ENCODE measurements at regions not wholly inside any gene's neighbourhood (a gene's known extent, or its start where the extent isn't known, plus 50 kb on each side); places are given as distances from the start of the nearest gene placed in this dataset.

GRCh38 chr20:22791877-22792525 is 207.6 kb upstream of the FOXA2 start:
- no peak for TF ChIP-seq SUZ12 (IDR thresholded peaks at IDR 0.05; ENCODE audit: extremely low read depth, insufficient read depth, insufficient read length)
- TF ChIP-seq ZNF274 (IDR thresholded peaks at IDR 0.05; ENCODE audit: low read depth, low read length), result no peak
- TF ChIP-seq YY1 (IDR thresholded peaks at IDR 0.05; ENCODE audit: insufficient read depth, insufficient read length), result no peak
- no peaks in the 10 kb centered on the region for H3K36me3 ChIP-seq (ENCODE audit: insufficient read depth, insufficient read length, low read length)

GRCh38 chr20:22794200-22794599 is 209.8 kb upstream of the FOXA2 start:
- Histone ChIP-seq H3K4me3 (ENCODE audit: insufficient read length, low read depth) (no peak overlapping the region), H3K9ac (ENCODE audit: insufficient read length, low read depth) (no peak overlapping the region), H3K36me3 (ENCODE audit: insufficient read depth, insufficient read length, low read length) (no peaks in the 10 kb centered on the region), H3K4me1 (ENCODE audit: insufficient read depth, insufficient read length) (no peaks in the 10 kb centered on the region), H3K27me3 (ENCODE audit: insufficient read depth, insufficient read length) (no peaks in the 10 kb centered on the region), H3K9me3 (ENCODE audit: insufficient read depth, low read length) (no peaks in the 10 kb centered on the region)
- DNase-seq (ENCODE audit: low read depth, low spot score), result no peak
- TF ChIP-seq ZNF274 (IDR thresholded peaks at IDR 0.05; ENCODE audit: low read depth, low read length) (no peak), SUZ12 (IDR thresholded peaks at IDR 0.05; ENCODE audit: extremely low read depth, insufficient read depth, insufficient read length) (no peak), YY1 (IDR thresholded peaks at IDR 0.05; ENCODE audit: insufficient read depth, insufficient read length) (no peak)

More at GRCh38 chr20:22791877-22792525, 207.6 kb upstream of the FOXA2 start:
- no peak overlapping the region for H3K9ac ChIP-seq (ENCODE audit: insufficient read length, low read depth)
- no peaks in the 10 kb centered on the region for H3K9me3 ChIP-seq (ENCODE audit: insufficient read depth, low read length)
- no peak overlapping the region for H3K4me3 ChIP-seq (ENCODE audit: insufficient read length, low read depth)
- no peaks in the 10 kb centered on the region for H3K4me1 ChIP-seq (ENCODE audit: insufficient read depth, insufficient read length)
- H3K27me3 ChIP-seq (ENCODE audit: insufficient read depth, insufficient read length), result no peaks in the 10 kb centered on the region
- DNase-seq (ENCODE audit: low read depth, low spot score), result no peak

GRCh38 chr20:22795433-22795832 is 211.1 kb upstream of the FOXA2 start:
- H3K27me3 ChIP-seq (ENCODE audit: insufficient read depth, insufficient read length), result no peaks in the 10 kb centered on the region
- no peak for DNase-seq (ENCODE audit: low read depth, low spot score)
- no peak overlapping the region for H3K9ac ChIP-seq (ENCODE audit: insufficient read length, low read depth)
- H3K4me1 ChIP-seq (ENCODE audit: insufficient read depth, insufficient read length), result no peaks in the 10 kb centered on the region
- no peaks in the 10 kb centered on the region for H3K36me3 ChIP-seq (ENCODE audit: insufficient read depth, insufficient read length, low read length)
- no peak for TF ChIP-seq ZNF274 (IDR thresholded peaks at IDR 0.05; ENCODE audit: low read depth, low read length)
- TF ChIP-seq SUZ12 (IDR thresholded peaks at IDR 0.05; ENCODE audit: extremely low read depth, insufficient read depth, insufficient read length), result no peak
- TF ChIP-seq YY1 (IDR thresholded peaks at IDR 0.05; ENCODE audit: insufficient read depth, insufficient read length), result no peak
- H3K4me3 ChIP-seq (ENCODE audit: insufficient read length, low read depth), result no peak overlapping the region
- H3K9me3 ChIP-seq (ENCODE audit: insufficient read depth, low read length), result no peaks in the 10 kb centered on the region

GRCh38 chr20:22795871-22796270 is 211.5 kb upstream of the FOXA2 start:
- Histone ChIP-seq H3K9ac (ENCODE audit: insufficient read length, low read depth) (no peak overlapping the region), H3K27me3 (ENCODE audit: insufficient read depth, insufficient read length) (no peaks in the 10 kb centered on the region), H3K4me1 (ENCODE audit: insufficient read depth, insufficient read length) (no peaks in the 10 kb centered on the region), H3K4me3 (ENCODE audit: insufficient read length, low read depth) (no peak overlapping the region), H3K9me3 (ENCODE audit: insufficient read depth, low read length) (no peaks in the 10 kb centered on the region), H3K36me3 (ENCODE audit: insufficient read depth, insufficient read length, low read length) (no peaks in the 10 kb centered on the region)
- TF ChIP-seq SUZ12 (IDR thresholded peaks at IDR 0.05; ENCODE audit: extremely low read depth, insufficient read depth, insufficient read length), result no peak
- DNase-seq (ENCODE audit: low read depth, low spot score), result no peak

- H3K9ac ChIP-seq (ENCODE audit: insufficient read length, low read depth), result no peak overlapping the region
- H3K9me3 ChIP-seq (ENCODE audit: insufficient read depth, low read length), result no peaks in the 10 kb centered on the region
- TF ChIP-seq SUZ12 (IDR thresholded peaks at IDR 0.05; ENCODE audit: extremely low read depth, insufficient read depth, insufficient read length), result no peak
- TF ChIP-seq YY1 (IDR thresholded peaks at IDR 0.05; ENCODE audit: insufficient read depth, insufficient read length), result no peak
- no peak for TF ChIP-seq ZNF274 (IDR thresholded peaks at IDR 0.05; ENCODE audit: low read depth, low read length)
- no peak for DNase-seq (ENCODE audit: low read depth, low spot score)
- no peaks in the 10 kb centered on the region for H3K27me3 ChIP-seq (ENCODE audit: insufficient read depth, insufficient read length)
- no peaks in the 10 kb centered on the region for H3K36me3 ChIP-seq (ENCODE audit: insufficient read depth, insufficient read length, low read length)
- H3K4me1 ChIP-seq (ENCODE audit: insufficient read depth, insufficient read length), result no peaks in the 10 kb centered on the region
- H3K4me3 ChIP-seq (ENCODE audit: insufficient read length, low read depth), result no peak overlapping the region
Measured at GRCh38 chr20:22796469-22797077, 212.2 kb upstream of the FOXA2 start.

- Histone ChIP-seq H3K4me3 (ENCODE audit: insufficient read length, low read depth) (no peak overlapping the region), H3K4me1 (ENCODE audit: insufficient read depth, insufficient read length) (no peaks in the 10 kb centered on the region), H3K36me3 (ENCODE audit: insufficient read depth, insufficient read length, low read length) (no peaks in the 10 kb centered on the region), H3K9me3 (ENCODE audit: insufficient read depth, low read length) (no peaks in the 10 kb centered on the region), H3K27me3 (ENCODE audit: insufficient read depth, insufficient read length) (no peaks in the 10 kb centered on the region), H3K9ac (ENCODE audit: insufficient read length, low read depth) (no peak overlapping the region)
- no peak for DNase-seq (ENCODE audit: low read depth, low spot score)
- TF ChIP-seq ZNF274 (IDR thresholded peaks at IDR 0.05; ENCODE audit: low read depth, low read length), result no peak
- no peak for TF ChIP-seq YY1 (IDR thresholded peaks at IDR 0.05; ENCODE audit: insufficient read depth, insufficient read length)
- TF ChIP-seq SUZ12 (IDR thresholded peaks at IDR 0.05; ENCODE audit: extremely low read depth, insufficient read depth, insufficient read length), result no peak
Measured at GRCh38 chr20:22797103-22797502, 212.7 kb upstream of the FOXA2 start.

- Histone ChIP-seq H3K27me3 (ENCODE audit: insufficient read depth, insufficient read length) (no peaks in the 10 kb centered on the region), H3K9me3 (ENCODE audit: insufficient read depth, low read length) (no peaks in the 10 kb centered on the region), H3K36me3 (ENCODE audit: insufficient read depth, insufficient read length, low read length) (no peaks in the 10 kb centered on the region), H3K9ac (ENCODE audit: insufficient read length, low read depth) (no peak overlapping the region), H3K4me3 (ENCODE audit: insufficient read length, low read depth) (no peak overlapping the region), H3K4me1 (ENCODE audit: insufficient read depth, insufficient read length) (no peaks in the 10 kb centered on the region)
- TF ChIP-seq YY1 (IDR thresholded peaks at IDR 0.05; ENCODE audit: insufficient read depth, insufficient read length), result no peak
- TF ChIP-seq SUZ12 (IDR thresholded peaks at IDR 0.05; ENCODE audit: extremely low read depth, insufficient read depth, insufficient read length), result no peak
- no peak for TF ChIP-seq ZNF274 (IDR thresholded peaks at IDR 0.05; ENCODE audit: low read depth, low read length)
- no peak for DNase-seq (ENCODE audit: low read depth, low spot score)
Measured at GRCh38 chr20:22799687-22800086, 215.3 kb upstream of the FOXA2 start.
